H4 (cell line): ENCODE measurements at regions not wholly inside any gene's neighbourhood (a gene's known extent, or its start where the extent isn't known, plus 50 kb on each side); places are given as distances from the start of the nearest gene placed in this dataset.
"Not testable (repeated sequence)": the region's sequence is repeated elsewhere in the genome, so short reads cannot be mapped to it uniquely, and the experiment has no call there.

Source experiments
- DNase-seq: peaks from one replicate; pipeline ENCODE4 v3.0.0-alpha.2; 2015; ENCODE audit warnings: low spot score

DNA sequence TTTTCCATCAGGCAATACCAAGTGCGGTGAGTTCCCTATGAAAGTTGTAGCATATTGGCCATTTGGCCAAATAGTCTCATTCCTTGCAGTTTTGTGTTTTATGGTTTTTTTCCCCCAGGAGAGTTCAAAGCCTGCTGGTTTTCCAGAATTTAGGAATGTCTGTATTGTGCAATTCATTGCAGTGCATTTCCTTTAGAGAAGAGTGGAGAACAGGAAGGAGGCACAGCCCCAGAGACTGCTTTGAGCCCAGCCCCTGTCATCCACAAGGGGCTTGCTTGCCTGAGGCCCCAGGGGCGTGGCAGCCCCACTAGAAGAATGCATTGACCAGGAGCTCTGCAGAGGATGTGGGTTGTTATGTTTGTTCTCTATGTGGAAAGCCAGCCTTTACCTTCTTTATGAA is 375.5 kb downstream of the BCL2L11 start:
- peak; percentile 74 for DNase-seq

GRCh38 chr2:111496860-111497259 is 376.1 kb downstream of the BCL2L11 start:
- not testable (repeated sequence) for DNase-seq

DNA sequence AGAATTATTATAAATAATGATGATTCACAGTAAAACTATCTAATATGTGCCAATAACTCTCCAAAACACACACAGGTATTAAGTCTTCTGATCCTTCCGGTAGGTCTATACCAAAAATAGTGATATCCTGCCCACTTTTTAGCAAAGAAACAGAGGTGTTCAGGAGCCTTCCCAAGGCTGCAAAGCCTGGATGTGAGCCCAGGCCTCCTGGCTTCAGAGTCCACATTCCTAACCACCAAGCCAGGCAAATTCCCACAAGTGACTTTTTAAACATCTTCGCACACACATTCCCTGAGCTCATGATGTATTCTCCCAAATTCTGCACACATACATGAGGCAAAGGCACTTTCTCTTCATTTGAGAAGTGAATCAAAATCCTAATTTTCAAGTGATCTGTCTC is 376.6 kb downstream of the BCL2L11 start:
- not testable (repeated sequence) for DNase-seq

- not testable (repeated sequence) for DNase-seq
Measured at GRCh38 chr2:111500536-111501062, 379.9 kb downstream of the BCL2L11 start.

DNA sequence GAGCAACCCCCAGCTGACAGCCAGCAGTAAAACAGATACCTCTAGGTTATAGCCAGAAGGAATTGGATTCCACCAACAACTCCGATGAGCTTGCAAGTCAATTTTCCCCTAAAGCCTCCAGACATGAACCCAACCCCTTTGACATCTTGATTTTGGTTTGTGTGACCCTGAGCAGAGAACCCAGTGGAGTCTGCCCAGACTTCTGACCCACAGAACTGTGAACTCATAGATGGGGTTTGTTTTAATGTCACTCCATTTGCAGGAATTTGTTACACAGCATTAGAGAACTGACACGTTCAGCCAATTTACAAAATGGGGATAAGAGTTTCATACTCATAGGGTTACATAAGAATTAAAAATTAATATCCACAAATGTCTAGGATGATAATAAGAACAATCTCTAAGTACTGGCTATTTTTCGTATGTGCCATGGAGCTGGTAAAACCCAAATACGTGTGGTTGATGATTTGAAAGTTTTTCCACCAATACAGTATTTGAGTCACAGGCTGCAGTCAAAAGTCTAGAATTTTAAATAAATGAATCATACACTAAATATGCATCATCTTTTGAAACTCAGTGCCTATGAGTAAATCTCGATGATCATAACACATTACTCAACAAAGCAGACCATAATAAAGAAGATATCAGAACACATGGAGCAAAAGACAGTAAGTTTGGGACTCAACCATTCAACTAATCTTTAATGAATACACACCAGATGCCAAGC is 380.0 kb downstream of the ANAPC1 start:
- DNase-seq: not testable (repeated sequence)

- DNase-seq: not testable (repeated sequence)
Measured at GRCh38 chr2:111504571-111504942, 379.4 kb downstream of the ANAPC1 start.

- DNase-seq: not testable (repeated sequence)
Measured at GRCh38 chr2:111505267-111505666, 378.7 kb downstream of the ANAPC1 start.

- DNase-seq: not testable (repeated sequence)
Measured at GRCh38 chr2:111506936-111507335, 377.1 kb downstream of the ANAPC1 start.

DNA sequence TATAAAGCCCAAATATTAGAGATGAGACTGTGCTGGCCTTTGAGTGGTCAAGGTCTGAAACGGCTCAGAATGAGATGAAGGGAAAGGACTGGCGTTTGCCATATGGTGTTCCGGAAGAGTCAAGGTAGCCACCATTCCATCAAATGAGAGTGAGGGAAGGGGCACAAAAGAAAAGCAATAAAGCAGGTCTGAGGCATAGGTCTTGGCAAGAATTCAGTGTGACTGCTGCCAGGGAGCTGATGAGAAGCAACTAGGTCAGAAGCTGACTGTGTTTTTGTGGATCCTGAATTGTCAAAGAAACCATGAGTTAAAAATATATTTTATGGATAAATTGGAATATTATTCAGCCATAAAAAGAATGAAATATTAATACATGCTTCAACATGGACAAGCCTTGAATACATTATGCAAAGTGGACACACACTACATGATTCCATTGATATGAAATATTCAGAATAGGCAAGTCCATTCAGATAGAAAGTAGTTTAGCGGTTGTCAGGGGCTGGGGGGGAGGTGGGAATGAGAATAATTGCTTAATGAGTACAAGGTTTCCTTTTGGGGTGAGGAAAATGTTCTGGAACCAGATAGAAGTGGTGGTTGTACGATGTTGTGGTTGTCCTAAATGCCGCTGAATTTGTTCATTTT is 374.6 kb downstream of the ANAPC1 start:
- DNase-seq: not testable (repeated sequence)

- DNase-seq: not testable (repeated sequence)
Measured at GRCh38 chr2:111510384-111510783, 373.6 kb downstream of the ANAPC1 start.

DNA sequence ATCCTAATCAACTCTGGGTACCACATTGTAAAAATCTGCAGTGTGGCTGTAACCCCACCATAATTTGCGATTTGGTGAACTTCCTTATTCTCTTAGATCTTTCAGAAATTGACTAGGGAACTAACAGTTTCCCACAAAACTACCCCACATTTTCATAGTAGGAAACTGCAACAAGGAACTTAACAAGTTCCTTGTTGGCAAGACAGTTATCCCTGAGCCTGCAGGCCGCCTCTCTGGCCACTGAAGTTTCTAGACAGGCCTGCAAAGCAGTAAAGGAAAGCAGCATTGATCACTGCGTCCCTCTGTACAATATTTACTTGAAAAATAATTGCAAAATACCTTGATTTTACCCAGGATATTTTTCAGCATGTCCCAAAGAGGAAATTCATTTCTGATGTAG is 372.9 kb downstream of the ANAPC1 start:
- not testable (repeated sequence) for DNase-seq

GRCh38 chr2:111512378-111512777 is 371.6 kb downstream of the ANAPC1 start:
- not testable (repeated sequence) for DNase-seq

DNA sequence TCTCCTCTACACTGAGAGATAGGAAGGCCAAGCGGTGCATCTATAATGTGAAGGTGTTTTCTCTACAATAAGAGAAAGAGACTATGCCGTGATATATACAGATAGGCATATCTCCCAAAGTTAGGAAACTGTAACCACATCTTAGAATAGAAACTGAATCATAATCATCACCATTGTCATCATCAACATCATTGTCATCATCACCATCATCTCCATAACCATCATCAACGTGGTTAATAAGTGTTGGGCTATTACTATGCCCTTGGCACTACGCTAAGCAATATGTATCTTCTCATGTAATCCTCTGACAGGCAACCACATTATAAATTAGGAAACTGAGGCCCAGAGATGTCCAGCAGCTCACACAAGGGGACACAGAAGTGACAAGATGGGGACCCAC is 369.9 kb downstream of the ANAPC1 start:
- DNase-seq: not testable (repeated sequence)

- DNase-seq: not testable (repeated sequence)
Measured at GRCh38 chr2:111517050-111517720, 366.8 kb downstream of the ANAPC1 start.

DNA sequence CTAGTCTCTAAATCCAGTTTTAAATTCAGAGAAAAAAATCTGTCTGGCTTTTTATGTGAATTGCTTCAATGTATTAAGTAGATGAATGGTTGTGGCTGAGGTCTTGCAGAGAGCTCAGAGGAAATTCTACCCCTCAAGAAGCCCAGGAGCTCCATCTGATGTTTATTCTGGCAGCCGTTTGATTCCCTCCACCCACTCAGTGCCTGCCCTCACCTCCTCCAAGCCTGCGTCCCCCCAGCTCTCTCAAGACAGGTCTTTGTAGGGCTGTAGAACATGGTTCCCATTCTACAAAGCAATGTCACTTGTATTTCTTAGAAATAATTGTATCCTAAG is 366.3 kb downstream of the ANAPC1 start:
- DNase-seq: not testable (repeated sequence)

GRCh38 chr2:111519071-111519470 is 364.9 kb downstream of the ANAPC1 start:
- DNase-seq: no peak

GRCh38 chr2:111522231-111522768 is 361.7 kb downstream of the ANAPC1 start:
- DNase-seq: no peak

DNA sequence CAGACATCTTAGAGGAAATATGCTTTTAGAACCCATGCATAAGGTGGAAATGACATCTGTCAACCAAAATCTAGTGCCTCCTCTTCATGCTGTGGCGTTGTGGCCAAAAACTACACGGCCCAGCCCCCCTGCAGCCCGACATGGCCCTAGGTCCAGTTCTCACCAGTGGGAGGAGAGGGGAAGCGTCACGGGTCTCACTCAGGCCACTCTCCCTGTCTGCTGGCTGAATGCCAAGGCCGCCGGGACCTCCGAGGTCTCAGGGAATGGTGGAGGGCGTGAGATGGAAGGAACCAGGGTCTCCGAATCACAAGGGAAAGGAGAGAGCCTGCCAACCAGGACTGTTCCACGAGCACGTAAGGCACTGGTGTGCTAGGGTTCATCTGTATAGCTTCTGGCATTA is 361.0 kb downstream of the ANAPC1 start:
- no peak for DNase-seq

- DNase-seq: not testable (repeated sequence)
Measured at GRCh38 chr2:111525026-111525425, 359.0 kb downstream of the ANAPC1 start.

- DNase-seq: not testable (repeated sequence)
Measured at GRCh38 chr2:111526041-111526639, 357.9 kb downstream of the ANAPC1 start.

- DNase-seq: not testable (repeated sequence)
Measured at GRCh38 chr2:111527707-111528400, 356.1 kb downstream of the ANAPC1 start.
